HUES48 (cell line): ENCODE measurements at regions not wholly inside any gene's neighbourhood (a gene's known extent, or its start where the extent isn't known, plus 50 kb on each side); places are given as distances from the start of the nearest gene placed in this dataset.

Source experiments
- H3K27ac ChIP-seq: one replicate; pipeline ENCODE4 v1.7.0; 2013; ENCODE audit warnings: low read depth, low read length, inconsistent platforms
- H3K27me3 ChIP-seq: 2 replicates; pipeline ENCODE4 v1.6.1; 2013; ENCODE audit warnings: mild to moderate bottlenecking, low read length; ENCODE audit not compliant: control insufficient read depth, insufficient read depth
- H3K36me3 ChIP-seq: 2 replicates; pipeline ENCODE4 v1.6.1; 2013; ENCODE audit warnings: low read length; ENCODE audit not compliant: control insufficient read depth, insufficient read depth
- H3K4me1 ChIP-seq: 2 replicates; pipeline ENCODE4 v1.6.1; 2013; ENCODE audit warnings: mild to moderate bottlenecking, low read length; ENCODE audit not compliant: control insufficient read depth, insufficient read depth
- H3K4me3 ChIP-seq: 2 replicates; pipeline ENCODE4 v1.5.1; 2013; ENCODE audit warnings: mild to moderate bottlenecking, low read depth, low read length
- H3K9ac ChIP-seq: 2 replicates; pipeline ENCODE4 v1.6.1; 2013; ENCODE audit warnings: mild to moderate bottlenecking, low read depth, low read length, moderate library complexity
- H3K9me3 ChIP-seq: 2 replicates; pipeline ENCODE4 v1.6.1; 2013; ENCODE audit warnings: low read length; ENCODE audit not compliant: control insufficient read depth, insufficient read depth

DNA sequence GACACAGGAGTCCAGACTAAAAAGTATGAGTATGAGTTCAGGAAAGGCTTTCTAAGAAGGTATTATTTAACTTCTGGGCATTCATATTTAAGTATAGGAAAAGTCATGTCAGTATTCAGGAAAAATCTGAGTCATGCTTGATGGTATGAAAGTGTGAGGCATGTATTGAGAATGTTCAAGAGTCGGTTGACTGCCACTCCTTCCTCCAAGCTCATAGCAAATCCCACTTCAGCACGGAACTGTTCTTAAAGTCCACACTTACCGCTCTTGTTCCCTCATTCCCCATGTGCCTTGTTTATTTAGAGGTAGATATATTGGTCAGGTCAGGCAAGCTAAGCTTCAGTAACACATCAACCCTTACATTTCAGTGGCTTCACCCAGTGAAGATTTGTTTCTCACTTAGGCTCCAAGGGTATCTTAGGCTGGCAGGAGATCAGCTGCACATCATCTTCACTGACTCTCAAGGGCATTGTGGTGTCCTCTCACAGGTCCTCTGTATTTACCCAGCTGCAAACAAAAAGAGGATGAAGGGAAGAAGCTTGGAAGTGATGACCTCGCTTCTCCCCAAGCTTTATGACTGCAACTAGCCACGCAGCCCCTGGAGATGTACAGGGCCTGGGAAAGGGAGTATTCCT is 1189.2 kb downstream of the EFNB2 start:
- no peak overlapping the region for H3K9ac ChIP-seq
- no peak overlapping the region for H3K4me3 ChIP-seq
- no peaks in the 10 kb centered on the region for H3K9me3 ChIP-seq
- no peaks in the 10 kb centered on the region for H3K27me3 ChIP-seq
- H3K36me3 ChIP-seq: no peaks in the 10 kb centered on the region
- H3K4me1 ChIP-seq: 0 out of 2 replicates have a peak, but pooled peaks cover 3% of the 10 kb centered on the region
- no peak overlapping the region for H3K27ac ChIP-seq

DNA sequence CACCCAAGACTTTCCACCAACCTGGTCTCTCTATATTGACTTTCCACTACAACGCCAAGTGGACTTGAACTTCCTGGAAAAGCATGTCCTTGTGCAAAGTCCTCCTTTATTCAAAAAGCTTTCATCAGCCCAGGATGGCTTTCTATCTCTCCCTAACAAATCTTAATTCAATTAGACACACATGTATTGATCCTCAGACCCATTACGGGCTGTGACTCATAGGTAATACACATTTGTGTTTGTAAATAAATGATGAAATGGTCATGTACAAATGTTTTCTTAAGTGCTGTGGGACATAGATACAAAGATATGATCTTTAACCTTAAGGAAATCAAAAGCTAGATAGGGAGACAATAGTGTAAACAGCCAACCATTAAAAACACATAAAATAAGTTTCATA is 1189.7 kb downstream of the EFNB2 start:
- H3K9me3 ChIP-seq: no peaks in the 10 kb centered on the region
- H3K27me3 ChIP-seq: no peaks in the 10 kb centered on the region
- H3K36me3 ChIP-seq: no peaks in the 10 kb centered on the region
- 0 out of 2 replicates have a peak, but pooled peaks cover 3% of the 10 kb centered on the region for H3K4me1 ChIP-seq
- H3K27ac ChIP-seq: no peak overlapping the region
- H3K4me3 ChIP-seq: no peak overlapping the region
- H3K9ac ChIP-seq: no peak overlapping the region

DNA sequence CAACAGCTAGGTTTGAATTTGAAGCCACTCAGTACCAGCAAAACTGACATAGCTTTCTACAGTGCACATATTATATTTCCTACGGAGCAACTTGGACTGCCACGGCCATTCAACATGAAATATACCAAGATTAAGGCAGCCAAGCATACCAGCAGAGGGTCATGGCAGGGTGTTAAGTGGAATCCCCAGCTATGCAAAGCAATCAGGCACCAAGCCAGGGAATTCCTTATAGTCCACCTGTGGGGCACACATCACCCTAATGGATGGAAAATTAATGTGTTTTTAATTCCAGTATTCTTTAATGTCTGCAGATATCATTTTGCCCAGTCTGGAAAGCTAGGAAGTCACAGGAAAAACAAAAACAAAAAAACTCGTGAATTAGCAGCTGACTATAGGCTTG is 1190.3 kb downstream of the EFNB2 start:
- no peak overlapping the region for H3K4me3 ChIP-seq
- H3K4me1 ChIP-seq: 0 out of 2 replicates have a peak, but pooled peaks cover 3% of the 10 kb centered on the region
- no peaks in the 10 kb centered on the region for H3K36me3 ChIP-seq
- H3K27me3 ChIP-seq: no peaks in the 10 kb centered on the region
- no peaks in the 10 kb centered on the region for H3K9me3 ChIP-seq
- H3K9ac ChIP-seq: no peak overlapping the region
- H3K27ac ChIP-seq: no peak overlapping the region

DNA sequence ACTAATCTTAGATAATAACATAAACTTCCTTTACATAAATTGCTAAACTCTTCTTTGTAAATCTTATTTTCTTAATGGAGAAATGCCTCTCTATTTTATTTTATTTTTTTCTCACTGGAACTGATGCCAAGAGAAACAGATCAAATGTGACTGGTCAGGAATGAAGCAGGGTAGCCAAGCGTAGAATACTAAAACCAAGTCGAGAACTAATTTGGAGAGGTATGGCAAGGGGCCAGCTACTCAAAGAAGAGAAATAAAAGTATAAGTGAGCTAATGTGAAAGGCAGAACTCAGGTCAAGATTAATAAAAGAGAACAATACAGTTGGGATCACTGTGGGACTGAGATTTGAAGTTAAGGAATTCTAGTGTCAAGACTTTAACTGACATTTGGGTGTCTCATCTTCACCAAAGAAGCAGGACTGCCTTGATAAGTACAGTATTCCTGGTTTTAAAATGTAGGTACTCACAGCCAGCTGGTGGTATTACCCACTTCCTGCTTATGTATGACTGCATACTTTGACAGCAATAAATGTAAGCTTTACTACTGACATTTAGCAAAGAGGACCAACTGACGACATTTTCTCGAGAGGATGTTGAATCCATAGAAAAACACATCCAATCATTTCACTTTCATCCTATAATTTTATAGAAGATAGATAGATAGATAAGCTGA is 1192.2 kb downstream of the EFNB2 start:
- Histone ChIP-seq H3K27me3 (no peaks in the 10 kb centered on the region), H3K9me3 (no peaks in the 10 kb centered on the region), H3K36me3 (no peaks in the 10 kb centered on the region), H3K27ac (no peak overlapping the region), H3K4me1 (0 out of 2 replicates have a peak, but pooled peaks cover 3% of the 10 kb centered on the region), H3K9ac (no peak overlapping the region), H3K4me3 (no peak overlapping the region)

DNA sequence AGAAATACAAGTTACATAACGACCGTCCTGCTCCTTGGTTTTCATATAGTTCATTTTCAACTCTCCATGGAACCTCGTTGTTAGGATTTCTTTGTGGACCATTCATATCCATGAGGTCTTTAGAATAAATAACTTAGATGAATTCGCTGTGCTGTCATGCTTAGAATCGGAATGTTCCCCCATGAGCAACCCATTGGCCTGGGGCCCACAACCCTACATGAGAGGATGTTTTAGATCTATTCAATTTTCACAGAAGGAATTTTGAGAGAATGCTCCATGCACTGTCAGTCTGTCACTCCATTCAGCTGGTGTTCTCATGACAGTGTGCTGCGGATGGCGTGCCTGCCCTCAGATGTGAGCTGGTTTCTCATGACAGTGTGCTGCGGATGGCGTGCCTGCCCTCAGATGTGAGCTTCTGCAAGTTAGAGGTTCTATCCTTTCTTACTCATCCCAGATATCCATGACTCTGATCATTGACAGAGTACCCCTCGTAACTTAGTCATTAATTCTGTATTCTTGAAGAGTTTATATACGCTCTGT is 1193.1 kb downstream of the EFNB2 start:
- 0 out of 2 replicates have a peak, but pooled peaks cover 5% of the 10 kb centered on the region for H3K4me1 ChIP-seq
- H3K36me3 ChIP-seq: no peaks in the 10 kb centered on the region
- no peaks in the 10 kb centered on the region for H3K9me3 ChIP-seq
- no peaks in the 10 kb centered on the region for H3K27me3 ChIP-seq
- H3K4me3 ChIP-seq: no peak overlapping the region
- H3K27ac ChIP-seq: no peak overlapping the region
- no peak overlapping the region for H3K9ac ChIP-seq

DNA sequence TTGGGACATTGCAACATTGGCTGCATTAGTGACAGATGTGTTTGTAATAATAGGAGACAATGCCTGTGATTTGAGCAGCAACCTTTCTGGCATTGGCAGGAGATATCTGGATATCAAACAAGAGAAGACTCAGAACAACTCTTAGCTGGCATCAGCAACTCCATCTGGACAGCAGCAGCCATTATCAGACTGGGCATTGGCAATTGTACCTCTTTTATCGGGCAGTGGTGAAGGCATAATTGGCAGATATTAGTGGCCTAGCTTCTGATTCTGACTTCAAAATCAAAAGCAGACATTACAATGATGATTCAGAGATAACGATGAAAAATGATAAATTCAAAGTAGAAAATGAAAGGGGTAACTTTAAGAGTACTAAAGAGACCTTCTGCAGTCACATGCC is 1193.7 kb downstream of the EFNB2 start:
- 0 out of 2 replicates have a peak, but pooled peaks cover 8% of the 10 kb centered on the region for H3K4me1 ChIP-seq

DNA sequence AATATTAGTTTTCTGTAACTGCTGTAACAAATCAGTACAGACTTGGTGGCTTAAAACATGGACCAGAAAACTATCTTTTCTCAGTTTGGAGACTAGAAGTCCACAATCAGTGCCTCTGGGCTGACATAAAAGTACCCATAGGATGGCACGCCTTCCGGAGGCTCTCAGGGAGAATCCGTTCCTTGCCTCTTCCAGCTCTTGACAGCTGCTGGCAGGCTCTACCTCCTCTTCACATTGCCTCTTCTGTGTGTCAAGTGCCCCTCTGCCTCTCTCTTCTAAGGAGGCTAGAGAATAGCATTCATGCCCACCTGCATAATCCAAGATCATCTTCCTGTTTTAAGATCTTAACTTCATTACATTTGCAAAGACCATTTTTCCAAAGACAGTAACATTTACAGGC is 1194.2 kb downstream of the EFNB2 start:
- Histone ChIP-seq H3K36me3 (no peaks in the 10 kb centered on the region), H3K9ac (no peak overlapping the region), H3K4me3 (no peak overlapping the region), H3K27me3 (no peaks in the 10 kb centered on the region), H3K9me3 (no peaks in the 10 kb centered on the region), H3K27ac (no peak overlapping the region), H3K4me1 (peaks cover 8% of the 10 kb centered on the region; the same call in 1 of the 2 replicates)

More for the DNA sequence above, 1193.7 kb downstream of the EFNB2 start:
- Histone ChIP-seq H3K27me3 (no peaks in the 10 kb centered on the region), H3K36me3 (no peaks in the 10 kb centered on the region), H3K9ac (no peak overlapping the region), H3K4me3 (no peak overlapping the region), H3K9me3 (no peaks in the 10 kb centered on the region), H3K27ac (no peak overlapping the region)

DNA sequence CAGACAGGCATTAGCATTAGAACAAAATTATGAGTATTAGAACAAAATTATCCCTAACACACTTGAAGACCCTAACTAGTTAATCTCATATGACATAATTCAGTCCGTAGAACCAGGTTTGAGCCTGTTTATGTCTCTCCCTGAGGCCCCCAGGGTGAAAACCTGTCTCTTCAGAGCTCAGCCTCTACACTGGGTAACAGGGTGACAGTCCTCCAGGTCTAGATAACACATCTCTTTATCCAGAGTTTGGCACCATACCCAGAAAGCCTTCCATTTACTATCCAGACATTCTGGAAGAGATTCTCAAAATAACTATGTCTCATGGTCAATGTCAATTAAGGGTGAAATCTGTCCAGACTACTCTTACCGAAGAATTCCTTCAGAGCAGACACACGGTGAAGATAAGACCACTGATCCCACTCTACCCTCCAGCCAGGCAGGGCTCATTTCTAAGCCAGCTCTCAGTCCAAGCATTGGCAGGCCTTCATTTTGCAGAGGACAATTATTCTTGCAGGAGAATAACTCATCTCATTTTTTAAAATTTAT is 1195.3 kb downstream of the EFNB2 start:
- Histone ChIP-seq H3K36me3 (no peaks in the 10 kb centered on the region), H3K4me3 (no peak overlapping the region), H3K27ac (no peak overlapping the region), H3K9ac (no peak overlapping the region), H3K27me3 (no peaks in the 10 kb centered on the region), H3K9me3 (no peaks in the 10 kb centered on the region), H3K4me1 (peaks cover 7% of the 10 kb centered on the region; the same call in 1 of the 2 replicates)

DNA sequence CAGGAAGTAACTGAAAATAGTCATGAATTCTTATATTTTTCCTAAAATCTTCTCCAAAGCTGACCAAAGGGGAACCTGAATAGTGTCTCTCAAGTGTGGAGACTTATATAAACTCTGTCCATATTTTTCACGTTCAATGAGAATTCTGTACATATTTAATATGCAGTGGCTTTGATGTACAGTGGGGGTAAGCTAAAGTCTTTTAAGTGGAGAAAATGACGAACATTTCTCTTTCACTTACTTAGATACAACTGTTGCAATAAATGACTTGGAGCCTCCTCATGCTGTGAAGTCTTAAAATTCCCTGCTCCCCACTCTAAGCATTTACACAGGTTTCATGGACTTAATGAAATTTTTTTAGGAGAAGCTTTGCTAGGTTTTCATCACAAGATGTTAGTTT is 1196.7 kb downstream of the EFNB2 start:
- H3K27ac ChIP-seq: no peak overlapping the region

DNA sequence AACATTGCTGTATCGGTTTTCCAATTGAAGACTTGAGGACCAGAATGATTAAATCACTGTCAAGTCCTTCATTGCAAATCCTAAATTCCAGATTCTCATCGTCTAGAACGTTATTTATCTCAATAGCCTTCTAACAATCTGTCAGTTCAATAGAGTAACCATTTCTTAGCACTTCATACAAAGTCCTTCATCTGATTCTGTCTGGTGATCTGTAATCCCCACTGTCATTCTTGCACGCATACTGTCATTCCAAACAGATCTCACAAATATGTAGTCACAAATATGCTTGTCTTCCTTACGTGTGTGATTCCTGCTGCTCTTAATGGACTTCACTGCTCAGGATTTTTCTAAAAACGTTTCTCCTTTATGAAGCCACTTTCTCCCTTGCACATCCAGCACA is 1197.5 kb downstream of the EFNB2 start:
- H3K4me3 ChIP-seq: no peak overlapping the region
- H3K27me3 ChIP-seq: no peaks in the 10 kb centered on the region
- H3K9me3 ChIP-seq: no peaks in the 10 kb centered on the region
- no peaks in the 10 kb centered on the region for H3K36me3 ChIP-seq
- no peak overlapping the region for H3K27ac ChIP-seq
- H3K9ac ChIP-seq: no peak overlapping the region
- H3K4me1 ChIP-seq: peaks cover 5% of the 10 kb centered on the region; the same call in 1 of the 2 replicates

More for the DNA sequence above, 1196.7 kb downstream of the EFNB2 start:
- H3K4me3 ChIP-seq: no peak overlapping the region
- no peaks in the 10 kb centered on the region for H3K36me3 ChIP-seq
- H3K4me1 ChIP-seq: peaks cover 5% of the 10 kb centered on the region; the same call in 1 of the 2 replicates
- no peaks in the 10 kb centered on the region for H3K27me3 ChIP-seq
- no peaks in the 10 kb centered on the region for H3K9me3 ChIP-seq
- H3K9ac ChIP-seq: no peak overlapping the region
